Mesodermal cell (in vitro differentiated cells): ENCODE measurements at regions not wholly inside any gene's neighbourhood (a gene's known extent, or its start where the extent isn't known, plus 50 kb on each side); places are given as distances from the start of the nearest gene placed in this dataset.
"Not testable (repeated sequence)": the region's sequence is repeated elsewhere in the genome, so short reads cannot be mapped to it uniquely, and the experiment has no call there.

Experiments
- H3K27ac ChIP-seq: 2 replicates; pipeline ENCODE4 v1.7.0; 2013; ENCODE audit warnings: mild to moderate bottlenecking, low read depth, low read length, moderate library complexity; ENCODE audit not compliant: severe bottlenecking
- H3K36me3 ChIP-seq: 2 replicates; pipeline ENCODE4 v1.7.1; 2013; ENCODE audit warnings: mild to moderate bottlenecking, low read length, moderate library complexity; ENCODE audit not compliant: control insufficient read depth, insufficient read depth
- H3K4me1 ChIP-seq: one replicate; pipeline ENCODE4 v1.7.1; 2013; ENCODE audit warnings: mild to moderate bottlenecking, low read length; ENCODE audit not compliant: insufficient read depth, control insufficient read depth, poor library complexity, severe bottlenecking
- H3K4me3 ChIP-seq: 2 replicates; pipeline ENCODE4 v1.7.0; 2013; ENCODE audit warnings: low read length, control low read depth, mild to moderate bottlenecking; ENCODE audit not compliant: insufficient read depth, poor library complexity, severe bottlenecking; ENCODE audit errors: extremely low read depth
- H3K9me3 ChIP-seq: 2 replicates; pipeline ENCODE4 v1.7.1; 2013; ENCODE audit warnings: mild to moderate bottlenecking, low read length, moderate library complexity; ENCODE audit not compliant: control insufficient read depth
- WGBS, 2 experiments: methylation state at CpG; one replicate each; pipeline ENCODE4 v1.1.5; 2013; ENCODE audit warnings: missing lambda C conversion rate in 2 of 2; ENCODE audit not compliant: insufficient coverage in 2 of 2; 5-methylcytosine and 5-hydroxymethylcytosine counted together

GRCh38 chr12:71385155-71385554 is 54.4 kb upstream of the LGR5 start:
- Histone ChIP-seq H3K9me3 (no peaks in the 10 kb centered on the region), H3K36me3 (no peaks in the 10 kb centered on the region), H3K27ac (no peak overlapping the region), H3K4me3 (no peak overlapping the region), H3K4me1 (no peaks in the 10 kb centered on the region)
- WGBS, 2 experiments, result 88 to 94% methylated on average over 1 of the region's 1 CpG

- H3K4me1 ChIP-seq, H3K4me3 ChIP-seq, H3K9me3 ChIP-seq, H3K36me3 ChIP-seq, H3K27ac ChIP-seq: not testable (repeated sequence)
- WGBS, 2 experiments, result 95 to 96% methylated on average over 24 to 43 of the region's 45 CpGs
Observed at GRCh38 chr12:71376711-71377355, 62.8 kb upstream of the LGR5 start.

- no CpG with 5 or more reads among the region's 2 CpGs for WGBS, 2 experiments
- Histone ChIP-seq H3K36me3 (no peaks in the 10 kb centered on the region), H3K27ac (no peak overlapping the region), H3K4me1 (no peaks in the 10 kb centered on the region), H3K4me3 (no peak overlapping the region), H3K9me3 (no peaks in the 10 kb centered on the region)
Observed at GRCh38 chr12:71371122-71371521, 68.5 kb upstream of the LGR5 start.

GRCh38 chr12:71360013-71360412 is 79.6 kb upstream of the LGR5 start:
- H3K4me3 ChIP-seq, result no peak overlapping the region
- no CpG with 5 or more reads among the region's 1 CpG for WGBS, 2 experiments
- no peak overlapping the region for H3K27ac ChIP-seq
- H3K36me3 ChIP-seq, result no peaks in the 10 kb centered on the region
- H3K4me1 ChIP-seq, result no peaks in the 10 kb centered on the region
- H3K9me3 ChIP-seq, result no peaks in the 10 kb centered on the region

GRCh38 chr12:71356569-71356968 is 83.0 kb upstream of the LGR5 start:
- H3K4me3 ChIP-seq, result no peak overlapping the region
- WGBS, 2 experiments, result no CpG with 5 or more reads among the region's 1 CpG

GRCh38 chr12:71354871-71355270 is 84.7 kb upstream of the LGR5 start:
- Histone ChIP-seq H3K9me3 (no peaks in the 10 kb centered on the region), H3K27ac (no peak overlapping the region), H3K4me1 (no peaks in the 10 kb centered on the region), H3K36me3 (no peaks in the 10 kb centered on the region), H3K4me3 (no peak overlapping the region)
- WGBS, 2 experiments, result 64 to 100% methylated on average over 1 to 2 of the region's 2 CpGs

More at GRCh38 chr12:71356569-71356968, 83.0 kb upstream of the LGR5 start:
- no peak overlapping the region for H3K27ac ChIP-seq
- no peaks in the 10 kb centered on the region for H3K4me1 ChIP-seq
- H3K36me3 ChIP-seq, result no peaks in the 10 kb centered on the region
- no peaks in the 10 kb centered on the region for H3K9me3 ChIP-seq

- Histone ChIP-seq H3K9me3 (no peaks in the 10 kb centered on the region), H3K36me3 (no peaks in the 10 kb centered on the region), H3K4me1 (no peaks in the 10 kb centered on the region), H3K4me3 (no peak overlapping the region), H3K27ac (no peak overlapping the region)
- WGBS, 2 experiments, result 57 to 100% methylated on average over 1 of the region's 2 CpGs
Observed at GRCh38 chr12:71353607-71354006, 86.0 kb upstream of the LGR5 start.

GRCh38 chr12:71349950-71350349 is 89.6 kb upstream of the LGR5 start:
- H3K4me1 ChIP-seq, result no peaks in the 10 kb centered on the region
- no peak overlapping the region for H3K4me3 ChIP-seq
- no peak overlapping the region for H3K27ac ChIP-seq
- H3K9me3 ChIP-seq, result no peaks in the 10 kb centered on the region
- no peaks in the 10 kb centered on the region for H3K36me3 ChIP-seq
- 67 to 88% methylated on average over 1 to 2 of the region's 2 CpGs for WGBS, 2 experiments

GRCh38 chr12:71338933-71339332 is 100.7 kb upstream of the LGR5 start:
- Histone ChIP-seq H3K36me3 (no peaks in the 10 kb centered on the region), H3K4me3 (no peak overlapping the region), H3K27ac (no peak overlapping the region), H3K9me3 (no peaks in the 10 kb centered on the region), H3K4me1 (no peaks in the 10 kb centered on the region)

- H3K27ac ChIP-seq, result no peak overlapping the region
- no peak overlapping the region for H3K4me3 ChIP-seq
- no peaks in the 10 kb centered on the region for H3K9me3 ChIP-seq
- H3K4me1 ChIP-seq, result no peaks in the 10 kb centered on the region
- H3K36me3 ChIP-seq, result no peaks in the 10 kb centered on the region
Observed at GRCh38 chr12:71335963-71336257, 103.7 kb upstream of the LGR5 start.

GRCh38 chr12:71335151-71335962 is 104.2 kb upstream of the LGR5 start:
- no peak overlapping the region for H3K4me3 ChIP-seq
- 78% methylated on average over 4 of the region's 4 CpGs; no CpG with 5 or more reads in 1 of the 2 experiments for WGBS, 2 experiments
- H3K27ac ChIP-seq, result no peak overlapping the region
- H3K9me3 ChIP-seq, result no peaks in the 10 kb centered on the region
- H3K36me3 ChIP-seq, result no peaks in the 10 kb centered on the region
- no peaks in the 10 kb centered on the region for H3K4me1 ChIP-seq
